PFSK-1 (cell line): ENCODE measurements at regions not wholly inside any gene's neighbourhood (a gene's known extent, or its start where the extent isn't known, plus 50 kb on each side); places are given as distances from the start of the nearest gene placed in this dataset.

Source experiments
- TAF1 ChIP-seq: IDR thresholded peaks from 2 replicates; pipeline ENCODE4 v1.6.1; 2012; ENCODE audit warnings: low read length, control low read depth, borderline replicate concordance; ENCODE audit not compliant: insufficient read depth
- TF ChIP-seq, protein P1 (sequence below), 2 experiments: IDR thresholded peaks; 2 replicates each; pipeline versions ENCODE4 v1.6.1 to v1.8.0; 2011 to 2012; ENCODE audit warnings: low read depth in 2 of 2, low read length in 2 of 2, control low read depth in 1 of 2, inconsistent platforms in 1 of 2, mild to moderate bottlenecking in 1 of 2, moderate library complexity in 1 of 2; ENCODE audit not compliant: insufficient read depth in 1 of 2

DNA sequence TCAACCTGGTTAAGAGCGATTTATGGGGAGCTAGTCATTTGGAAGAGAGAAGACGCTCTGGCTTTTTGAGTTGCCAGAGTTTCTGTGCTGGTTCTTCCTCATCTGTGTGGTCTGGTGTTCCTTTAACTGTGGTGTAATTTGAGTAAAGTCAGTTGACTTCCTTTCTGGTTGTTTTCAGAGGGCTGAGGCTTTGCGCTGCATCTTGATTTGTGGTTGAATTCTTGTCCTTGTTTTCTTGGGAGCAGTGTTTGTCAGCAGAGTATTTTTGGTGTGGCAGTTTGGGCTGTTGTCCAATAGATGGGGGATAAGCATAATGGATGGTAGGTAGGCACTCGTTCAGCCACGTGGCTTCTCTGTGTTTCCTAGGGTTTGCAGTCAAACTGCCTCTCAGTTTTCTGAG, 2143.2 kb upstream of the TENM3 start:
- TF ChIP-seq TAF1 = no peak
- TF ChIP-seq, protein P1, sequence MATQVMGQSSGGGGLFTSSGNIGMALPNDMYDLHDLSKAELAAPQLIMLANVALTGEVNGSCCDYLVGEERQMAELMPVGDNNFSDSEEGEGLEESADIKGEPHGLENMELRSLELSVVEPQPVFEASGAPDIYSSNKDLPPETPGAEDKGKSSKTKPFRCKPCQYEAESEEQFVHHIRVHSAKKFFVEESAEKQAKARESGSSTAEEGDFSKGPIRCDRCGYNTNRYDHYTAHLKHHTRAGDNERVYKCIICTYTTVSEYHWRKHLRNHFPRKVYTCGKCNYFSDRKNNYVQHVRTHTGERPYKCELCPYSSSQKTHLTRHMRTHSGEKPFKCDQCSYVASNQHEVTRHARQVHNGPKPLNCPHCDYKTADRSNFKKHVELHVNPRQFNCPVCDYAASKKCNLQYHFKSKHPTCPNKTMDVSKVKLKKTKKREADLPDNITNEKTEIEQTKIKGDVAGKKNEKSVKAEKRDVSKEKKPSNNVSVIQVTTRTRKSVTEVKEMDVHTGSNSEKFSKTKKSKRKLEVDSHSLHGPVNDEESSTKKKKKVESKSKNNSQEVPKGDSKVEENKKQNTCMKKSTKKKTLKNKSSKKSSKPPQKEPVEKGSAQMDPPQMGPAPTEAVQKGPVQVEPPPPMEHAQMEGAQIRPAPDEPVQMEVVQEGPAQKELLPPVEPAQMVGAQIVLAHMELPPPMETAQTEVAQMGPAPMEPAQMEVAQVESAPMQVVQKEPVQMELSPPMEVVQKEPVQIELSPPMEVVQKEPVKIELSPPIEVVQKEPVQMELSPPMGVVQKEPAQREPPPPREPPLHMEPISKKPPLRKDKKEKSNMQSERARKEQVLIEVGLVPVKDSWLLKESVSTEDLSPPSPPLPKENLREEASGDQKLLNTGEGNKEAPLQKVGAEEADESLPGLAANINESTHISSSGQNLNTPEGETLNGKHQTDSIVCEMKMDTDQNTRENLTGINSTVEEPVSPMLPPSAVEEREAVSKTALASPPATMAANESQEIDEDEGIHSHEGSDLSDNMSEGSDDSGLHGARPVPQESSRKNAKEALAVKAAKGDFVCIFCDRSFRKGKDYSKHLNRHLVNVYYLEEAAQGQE (IDR thresholded peaks at IDR 0.05; ENCODE audit: insufficient read depth in 1 of 2, low read depth in 2 of 2, low read length in 2 of 2) = no peak
